ENCODE measurements at regions not wholly inside any gene's neighbourhood (a gene's known extent, or its start where the extent isn't known, plus 50 kb on each side); places are given as distances from the start of the nearest gene placed in this dataset.

DNA sequence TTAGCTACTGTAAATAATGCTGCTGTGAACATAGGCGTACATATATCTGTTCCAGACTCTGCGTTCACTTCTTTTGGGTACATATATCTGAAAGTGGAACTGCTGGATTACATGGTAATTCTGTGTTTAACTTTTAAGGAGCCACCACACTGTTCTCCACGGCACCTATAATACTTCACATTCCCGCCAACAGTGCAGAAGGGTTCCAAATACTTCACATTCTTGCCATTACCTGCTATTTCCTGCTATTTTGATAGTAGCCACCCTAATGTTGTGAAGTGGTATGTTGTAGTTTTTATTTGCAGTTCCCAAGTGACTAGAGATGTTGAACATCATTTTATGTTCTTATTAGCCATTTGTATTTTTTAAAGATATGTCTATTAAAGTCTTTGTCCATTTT lies 377.4 kb upstream of the SLC10A2 start:
- 76 to 87% (median 82%) methylated on average over 4 of the region's 4 CpGs for WGBS, 4 donors

DNA sequence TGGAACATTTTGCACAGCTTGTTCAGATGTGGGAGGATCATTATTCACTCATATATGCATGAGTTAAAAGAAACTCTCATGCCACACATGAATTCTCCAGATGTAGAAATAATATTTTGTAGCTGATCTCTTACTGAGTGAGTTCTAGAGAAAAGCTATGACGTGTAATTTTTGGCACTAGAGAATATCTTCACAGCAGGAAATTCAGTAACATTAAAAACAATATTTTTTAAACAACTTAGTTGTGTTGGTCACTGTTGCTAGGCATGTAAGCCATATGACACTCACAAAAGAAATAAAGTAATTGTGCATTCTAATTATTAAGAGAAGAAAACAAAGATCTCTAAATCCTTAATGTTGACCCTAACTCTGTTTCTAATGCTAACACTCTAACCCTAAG lies 371.4 kb upstream of the SLC10A2 start:
- TF ChIP-seq, protein P1, sequence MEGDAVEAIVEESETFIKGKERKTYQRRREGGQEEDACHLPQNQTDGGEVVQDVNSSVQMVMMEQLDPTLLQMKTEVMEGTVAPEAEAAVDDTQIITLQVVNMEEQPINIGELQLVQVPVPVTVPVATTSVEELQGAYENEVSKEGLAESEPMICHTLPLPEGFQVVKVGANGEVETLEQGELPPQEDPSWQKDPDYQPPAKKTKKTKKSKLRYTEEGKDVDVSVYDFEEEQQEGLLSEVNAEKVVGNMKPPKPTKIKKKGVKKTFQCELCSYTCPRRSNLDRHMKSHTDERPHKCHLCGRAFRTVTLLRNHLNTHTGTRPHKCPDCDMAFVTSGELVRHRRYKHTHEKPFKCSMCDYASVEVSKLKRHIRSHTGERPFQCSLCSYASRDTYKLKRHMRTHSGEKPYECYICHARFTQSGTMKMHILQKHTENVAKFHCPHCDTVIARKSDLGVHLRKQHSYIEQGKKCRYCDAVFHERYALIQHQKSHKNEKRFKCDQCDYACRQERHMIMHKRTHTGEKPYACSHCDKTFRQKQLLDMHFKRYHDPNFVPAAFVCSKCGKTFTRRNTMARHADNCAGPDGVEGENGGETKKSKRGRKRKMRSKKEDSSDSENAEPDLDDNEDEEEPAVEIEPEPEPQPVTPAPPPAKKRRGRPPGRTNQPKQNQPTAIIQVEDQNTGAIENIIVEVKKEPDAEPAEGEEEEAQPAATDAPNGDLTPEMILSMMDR (IDR thresholded peaks at IDR 0.05) = no peak
- no peak for TF ChIP-seq POLR2A (IDR thresholded peaks at IDR 0.05)
- 65 to 86% (median 68%) methylated on average over 1 of the region's 1 CpG for WGBS, 4 donors

More for the DNA sequence above, 377.4 kb upstream of the SLC10A2 start:
- no peaks in the 10 kb centered on the region for H3K27me3 ChIP-seq
- intact Hi-C loops (cut with DNase I) = no loop called here
- H3K4me3 ChIP-seq = no peak overlapping the region
- no peak for TF ChIP-seq POLR2A (IDR thresholded peaks at IDR 0.05)
- TF ChIP-seq, protein P1 (IDR thresholded peaks at IDR 0.05) = no peak
- no peaks in the 10 kb centered on the region for H3K36me3 ChIP-seq (replicated peaks in 1 of 2)
- no peaks in the 10 kb centered on the region for H3K4me1 ChIP-seq (replicated peaks in 1 of 2)
- no peaks in the 10 kb centered on the region for H3K9me3 ChIP-seq (replicated peaks in 1 of 3)
- no peak overlapping the region for H3K27ac ChIP-seq
- DNase-seq = no peak

DNA sequence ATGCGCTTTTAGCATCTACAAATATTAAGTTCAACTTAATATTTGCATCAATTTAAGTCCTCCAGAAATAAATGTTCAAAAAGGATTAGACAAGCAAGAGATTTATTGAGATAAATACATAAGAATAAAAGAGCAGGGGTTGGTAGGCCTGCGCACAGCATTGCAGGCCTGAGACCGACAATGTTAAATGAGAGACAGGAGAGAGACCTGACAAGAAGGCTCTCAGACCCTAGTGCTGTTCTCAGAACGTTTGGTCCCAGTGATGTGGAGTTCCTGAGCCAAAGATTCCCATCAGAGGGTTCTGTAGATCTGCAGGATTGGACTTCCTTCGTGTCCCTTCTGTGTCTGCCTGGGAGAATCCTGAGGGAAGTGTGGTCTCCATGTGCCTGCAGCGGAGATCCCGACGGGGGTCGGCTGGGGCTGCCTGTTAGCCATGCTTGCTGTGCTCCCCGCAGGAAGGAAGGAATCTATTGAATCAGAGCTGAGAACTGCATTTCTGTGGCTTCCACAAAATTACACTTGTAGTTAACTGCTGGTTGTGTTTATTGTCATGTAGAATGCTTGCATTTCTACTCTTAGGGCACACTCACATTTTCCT lies 369.9 kb upstream of the SLC10A2 start:
- H3K27me3 ChIP-seq = no peaks in the 10 kb centered on the region
- no peaks in the 10 kb centered on the region for H3K36me3 ChIP-seq (replicated peaks in 1 of 2)
- H3K27ac ChIP-seq = no peak overlapping the region
- no peak for DNase-seq
- intact Hi-C loops (cut with DNase I) = no loop called here
- TF ChIP-seq POLR2A (IDR thresholded peaks at IDR 0.05) = no peak
- TF ChIP-seq, protein P1 (IDR thresholded peaks at IDR 0.05) = no peak
- H3K4me1 ChIP-seq (replicated peaks in 1 of 2) = no peaks in the 10 kb centered on the region
- 77 to 86% (median 81%) methylated on average over 10 of the region's 10 CpGs for WGBS, 4 donors
- H3K4me3 ChIP-seq = no peak overlapping the region
- no peaks in the 10 kb centered on the region for H3K9me3 ChIP-seq (replicated peaks in 1 of 3)

More for the DNA sequence above, 371.4 kb upstream of the SLC10A2 start:
- Histone ChIP-seq H3K27ac (no peak overlapping the region), H3K27me3 (no peaks in the 10 kb centered on the region), H3K4me3 (no peak overlapping the region), H3K4me1 (replicated peaks in 1 of 2) (no peaks in the 10 kb centered on the region), H3K9me3 (replicated peaks in 1 of 3) (no peaks in the 10 kb centered on the region), H3K36me3 (replicated peaks in 1 of 2) (no peaks in the 10 kb centered on the region)
- DNase-seq = no peak
- intact Hi-C loops (cut with DNase I) = no loop called here

DNA sequence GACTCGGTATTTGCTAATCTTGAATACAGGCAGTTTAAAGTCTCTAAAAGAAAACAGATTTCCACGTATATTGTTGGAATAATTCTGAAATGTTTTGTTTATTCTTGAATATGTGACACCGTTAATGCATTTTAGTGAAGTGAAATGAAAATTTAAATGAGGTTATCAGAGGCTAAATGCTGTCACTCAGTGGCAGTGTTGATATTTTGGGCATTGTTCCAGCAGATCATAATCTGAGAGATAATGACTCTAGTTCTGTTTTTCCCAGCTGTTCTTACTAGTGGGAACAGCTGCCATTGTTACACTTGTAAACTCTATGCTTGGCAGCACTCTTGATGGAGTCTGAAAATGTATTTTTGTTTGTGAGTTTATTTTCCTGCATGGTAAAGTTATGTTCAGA lies 365.6 kb upstream of the SLC10A2 start:
- H3K27me3 ChIP-seq = no peaks in the 10 kb centered on the region
- no peaks in the 10 kb centered on the region for H3K9me3 ChIP-seq (replicated peaks in 1 of 3)
- no peaks in the 10 kb centered on the region for H3K36me3 ChIP-seq (replicated peaks in 1 of 2)
- H3K4me1 ChIP-seq (replicated peaks in 1 of 2) = no peaks in the 10 kb centered on the region
- 65 to 73% (median 70%) methylated on average over 3 of the region's 3 CpGs for WGBS, 4 donors
- H3K27ac ChIP-seq = no peak overlapping the region
- TF ChIP-seq POLR2A (IDR thresholded peaks at IDR 0.05) = no peak
- TF ChIP-seq, protein P1 (IDR thresholded peaks at IDR 0.05) = no peak
- intact Hi-C loops (cut with DNase I) = no loop called here
- no peak overlapping the region for H3K4me3 ChIP-seq
- no peak for DNase-seq
